IMR-90 (cell line): ENCODE measurements at regions not wholly inside any gene's neighbourhood (a gene's known extent, or its start where the extent isn't known, plus 50 kb on each side); places are given as distances from the start of the nearest gene placed in this dataset.

Experiments used
- ATAC-seq: fragments of 200-7000 bp; cut with Tn5 transposase; 2 replicates; pipeline ENCODE4 v1.9.1; 2020; ENCODE audit warnings: low read depth, mild to moderate bottlenecking, moderate library complexity
- BruUV-seq: library from RNA; stranded (reverse); fragments of 400-500 nt; replicated peaks from 2 replicates; lab custom pipeline; 2021; lab: Mats Ljungman, UMichigan
- CTCF ChIA-PET: fragments of 300-600 bp; formaldehyde crosslinking; extraction: SDS; loops from one replicate; lab custom pipeline; 2021; ENCODE audit warnings: antibody characterized with exemption; lab: Yijun Ruan, JAX
- POLR2A ChIA-PET: fragments of 300-600 bp; sonication (Branson Sonifier 250); formaldehyde crosslinking; loops from one replicate; lab custom pipeline; 2022; ENCODE audit warnings: antibody characterized with exemption; ENCODE audit not compliant: unreplicated experiment; lab: Charles Lee
- DNase-seq: peaks from one replicate; pipeline ENCODE4 v3.0.0; 2013
- H2AFZ ChIP-seq: replicated peaks from 2 replicates; pipeline ENCODE3; 2013; ENCODE audit warnings: low read length, mild to moderate bottlenecking; ENCODE audit not compliant: poor library complexity
- H2AK5ac ChIP-seq: 2 replicates; pipeline ENCODE4 v1.6.1; 2013; ENCODE audit warnings: low read depth, low read length, inconsistent platforms
- H2AK9ac ChIP-seq: replicated peaks from 2 replicates; pipeline ENCODE3; 2013; ENCODE audit warnings: mild to moderate bottlenecking, low read depth, low read length, moderate library complexity; ENCODE audit not compliant: poor library complexity
- H2BK120ac ChIP-seq: 2 replicates; pipeline ENCODE4 v1.6.1; 2013; ENCODE audit warnings: low read depth, low read length, inconsistent platforms
- H2BK15ac ChIP-seq: 3 replicates; pipeline ENCODE4 v1.6.1; 2013; ENCODE audit warnings: low read depth, low read length, inconsistent platforms
- H2BK20ac ChIP-seq: 2 replicates; pipeline ENCODE4 v1.6.1; 2013; ENCODE audit warnings: low read depth, mild to moderate bottlenecking, inconsistent platforms, low read length, moderate library complexity
- H2BK5ac ChIP-seq: 2 replicates; pipeline ENCODE4 v1.6.1; 2013; ENCODE audit warnings: mild to moderate bottlenecking, low read depth, low read length, inconsistent platforms; ENCODE audit not compliant: poor library complexity, severe bottlenecking
- H3K14ac ChIP-seq: replicated peaks from 2 replicates; pipeline ENCODE4 v1.6.1; 2013; ENCODE audit warnings: low read depth, low read length, inconsistent platforms
- H3K18ac ChIP-seq: 2 replicates; pipeline ENCODE4 v1.6.1; 2013; ENCODE audit warnings: low read depth, low read length, control low read depth
- H3K23ac ChIP-seq: 2 replicates; pipeline ENCODE4 v1.6.1; 2013; ENCODE audit warnings: low read depth, low read length, inconsistent platforms
- H3K27ac ChIP-seq: 2 replicates; pipeline ENCODE4 v1.5.1; 2013; ENCODE audit warnings: mild to moderate bottlenecking, control low read depth, low read length; ENCODE audit not compliant: insufficient read depth
- H3K27me3 ChIP-seq: 2 replicates; pipeline ENCODE4 v1.6.1; 2013; ENCODE audit warnings: low read length; ENCODE audit not compliant: control insufficient read depth, insufficient read depth
- H3K36me3 ChIP-seq: 2 replicates; pipeline ENCODE4 v1.6.1; 2013; ENCODE audit warnings: low read length, mixed read lengths; ENCODE audit not compliant: control insufficient read depth, insufficient read depth
- H3K4ac ChIP-seq: 2 replicates; pipeline ENCODE4 v1.6.1; 2013; ENCODE audit warnings: low read depth, low read length, inconsistent platforms
- H3K4me1 ChIP-seq: 2 replicates; pipeline ENCODE4 v1.6.1; 2013; ENCODE audit warnings: low read length, mixed read lengths; ENCODE audit not compliant: control insufficient read depth, insufficient read depth
- H3K4me2 ChIP-seq: 2 replicates; pipeline ENCODE4 v1.6.1; 2013; ENCODE audit warnings: low read depth, mild to moderate bottlenecking, control low read depth, low read length, moderate library complexity
- H3K4me3 ChIP-seq: 2 replicates; pipeline ENCODE4 v1.5.1; 2013; ENCODE audit warnings: low read depth, mild to moderate bottlenecking, control low read depth, low read length, moderate library complexity; ENCODE audit not compliant: insufficient read depth
- H3K56ac ChIP-seq: 2 replicates; pipeline ENCODE4 v1.6.1; 2013; ENCODE audit warnings: low read length, inconsistent platforms; ENCODE audit not compliant: insufficient read depth; ENCODE audit errors: extremely low read depth
- H3K79me1 ChIP-seq, 2 experiments: 2 replicates each; pipeline ENCODE4 v1.6.1; 2013; ENCODE audit warnings: low read length in 2 of 2, inconsistent platforms in 1 of 2, low read depth in 1 of 2
- H3K9ac ChIP-seq: 2 replicates; pipeline ENCODE4 v1.6.1; 2013; ENCODE audit warnings: low read depth, low read length, control low read depth
- H3K9me1 ChIP-seq: 2 replicates; pipeline ENCODE4 v1.6.1; 2013; ENCODE audit warnings: low read length, inconsistent platforms; ENCODE audit not compliant: insufficient read depth
- H3K9me3 ChIP-seq: 2 replicates; pipeline ENCODE4 v1.6.1; 2013; ENCODE audit warnings: low read length; ENCODE audit not compliant: control insufficient read depth, insufficient read depth
- H4K20me1 ChIP-seq: 2 replicates; pipeline ENCODE4 v1.6.1; 2013; ENCODE audit warnings: low read length, inconsistent platforms; ENCODE audit not compliant: insufficient read depth
- H4K5ac ChIP-seq: 2 replicates; pipeline ENCODE4 v1.6.1; 2013; ENCODE audit warnings: mild to moderate bottlenecking, low read depth, low read length, control low read depth
- H4K8ac ChIP-seq, 2 experiments: 2 replicates each; pipeline ENCODE4 v1.6.1; 2013; ENCODE audit warnings: low read depth in 2 of 2, low read length in 2 of 2, control low read depth in 1 of 2, inconsistent platforms in 1 of 2
- H4K91ac ChIP-seq: 2 replicates; pipeline ENCODE4 v1.6.1; 2013; ENCODE audit warnings: low read depth, low read length, inconsistent platforms; ENCODE audit not compliant: insufficient read depth
- BHLHE40 ChIP-seq: fragments of 150-350 bp; IDR thresholded peaks from 2 replicates; pipeline ENCODE4 v1.6.1; 2016; ENCODE audit warnings: mild to moderate bottlenecking, low read depth, low read length
- CHD1 ChIP-seq: IDR thresholded peaks from 2 replicates; pipeline ENCODE4 v1.6.1; 2012; ENCODE audit warnings: low read depth, low read length, improper control_type of control experiment
- MAFK ChIP-seq: IDR thresholded peaks from 2 replicates; pipeline ENCODE4 v1.6.1; 2012; ENCODE audit warnings: low read depth, low read length, improper control_type of control experiment
- MXI1 ChIP-seq: IDR thresholded peaks from 2 replicates; pipeline ENCODE4 v1.6.1; 2012; ENCODE audit warnings: low read depth, mild to moderate bottlenecking, low read length, moderate library complexity, borderline replicate concordance
- POLR2A ChIP-seq: IDR thresholded peaks from 2 replicates; pipeline ENCODE4 v1.6.1; 2012; ENCODE audit warnings: mild to moderate bottlenecking, low read depth, low read length
- WGBS, 2 experiments: methylation state at CpG; one replicate each; pipeline versions ENCODE4 v1.1.5 to v1.1.7; 2013; ENCODE audit warnings: missing lambda C conversion rate in 2 of 2; ENCODE audit not compliant: insufficient read length in 1 of 2; ENCODE audit errors: extremely low coverage in 2 of 2; 5-methylcytosine and 5-hydroxymethylcytosine counted together
- dilution Hi-C: fragments of 300-500 bp; cut with HindIII; formaldehyde crosslinking; loops from one replicate; pipeline ENCODE4 v1.14.3; 2018; ENCODE audit warnings: low sequenced_read_pairs; ENCODE audit not compliant: unreplicated experiment
- in situ Hi-C: fragments of 300-500 bp; cut with MboI; formaldehyde crosslinking; loops from 3 replicates; pipeline ENCODE4 v1.14.3; 2019; ENCODE audit warnings: low sequenced_read_pairs, inconsistent platforms, mixed read lengths
- intact Hi-C: fragments of 100-400 bp; cut with micrococcal nuclease; formaldehyde crosslinking; loops from 2 replicates; pipeline ENCODE4 v1.10.0; 2022
- TF ChIP-seq, protein P1 (sequence below): fragments of 150-350 bp; IDR thresholded peaks from 2 replicates; pipeline ENCODE4 v1.6.1; 2017; ENCODE audit warnings: mild to moderate bottlenecking, antibody characterized with exemption, low read length, low read depth

DNA sequence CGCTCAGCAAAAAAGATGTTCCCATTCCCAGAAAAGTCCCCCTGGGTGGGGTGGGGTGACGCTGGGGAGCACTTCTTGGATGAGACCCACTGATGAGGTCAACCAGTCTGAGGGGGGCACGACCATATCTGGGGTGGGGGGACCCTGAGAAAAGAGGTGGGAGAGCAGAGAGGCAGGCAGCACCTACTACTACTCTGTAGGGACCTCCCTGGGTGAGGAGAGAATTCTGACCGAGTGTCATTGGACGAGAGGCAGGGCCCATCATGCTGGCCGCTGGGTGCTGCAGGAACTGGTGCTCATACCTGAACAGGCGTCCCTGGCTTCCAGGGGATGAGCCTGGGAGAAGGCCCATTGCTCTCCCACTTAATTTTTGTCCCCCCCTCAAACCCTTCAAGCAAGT lies 158.8 kb downstream of the KLF13 start:
- H3K36me3 ChIP-seq: no peaks in the 10 kb centered on the region
- H2BK15ac ChIP-seq: no peak overlapping the region
- no peak overlapping the region for H4K5ac ChIP-seq
- no peak overlapping the region for H2AK5ac ChIP-seq
- H4K20me1 ChIP-seq: no peaks in the 10 kb centered on the region; the same call in 1 of the 2 replicates
- no peak for TF ChIP-seq MAFK
- TF ChIP-seq, protein P1, sequence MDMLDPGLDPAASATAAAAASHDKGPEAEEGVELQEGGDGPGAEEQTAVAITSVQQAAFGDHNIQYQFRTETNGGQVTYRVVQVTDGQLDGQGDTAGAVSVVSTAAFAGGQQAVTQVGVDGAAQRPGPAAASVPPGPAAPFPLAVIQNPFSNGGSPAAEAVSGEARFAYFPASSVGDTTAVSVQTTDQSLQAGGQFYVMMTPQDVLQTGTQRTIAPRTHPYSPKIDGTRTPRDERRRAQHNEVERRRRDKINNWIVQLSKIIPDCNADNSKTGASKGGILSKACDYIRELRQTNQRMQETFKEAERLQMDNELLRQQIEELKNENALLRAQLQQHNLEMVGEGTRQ: no peak
- no peak for TF ChIP-seq CHD1
- TF ChIP-seq MXI1: no peak
- TF ChIP-seq BHLHE40: no peak
- no peak for TF ChIP-seq POLR2A
- ChIA-PET POLR2A (no interaction called here), CTCF (no interaction called here)
- peaks cover 34% of the 10 kb centered on the region for H3K27me3 ChIP-seq
- no peak overlapping the region for H3K4me3 ChIP-seq
- no peaks in the 10 kb centered on the region for H3K79me1 ChIP-seq
- no peak overlapping the region for H2AK9ac ChIP-seq
- no peak overlapping the region for H3K27ac ChIP-seq
- 100% methylated on average over 1 of the region's 7 CpGs; no CpG with 5 or more reads in 1 of the 2 experiments for WGBS, 2 experiments
- no peak overlapping the region for H2BK120ac ChIP-seq
- DNase-seq: no peak
- in situ Hi-C loops: loop anchor here (5.0 to 25.0 kb wide), 4 partner anchors 121 to 823 kb away; partner anchors contain the start of gene KLF13
- H3K9ac ChIP-seq: no peak overlapping the region
- H3K9me3 ChIP-seq: peaks cover 7% of the 10 kb centered on the region
- intact Hi-C loops: loop anchor here (10.0 kb wide), 1 partner anchor 581 kb away; the partner anchor contains the start of gene FAN1
- H2AFZ ChIP-seq: no peak overlapping the region
- no peak overlapping the region for H3K56ac ChIP-seq
- no peak overlapping the region for H2BK5ac ChIP-seq
- H4K8ac ChIP-seq: no peak overlapping the region
- dilution Hi-C loops: no loop called here
- no peak overlapping the region for H2BK20ac ChIP-seq
- H3K4me2 ChIP-seq: no peak overlapping the region
- H3K14ac ChIP-seq: no peak overlapping the region
- no peak for ATAC-seq
- H3K18ac ChIP-seq: no peak overlapping the region
- no TSS peak for BruUV-seq
- H4K91ac ChIP-seq: no peak overlapping the region
- peaks cover 3% of the 10 kb centered on the region; the same call in 1 of the 2 replicates for H3K9me1 ChIP-seq
- H3K4me1 ChIP-seq: peaks cover 2% of the 10 kb centered on the region
- H3K4ac ChIP-seq: no peak overlapping the region
- no peak overlapping the region for H3K23ac ChIP-seq
